ENCODE measurements at regions not wholly inside any gene's neighbourhood (a gene's known extent, or its start where the extent isn't known, plus 50 kb on each side); places are given as distances from the start of the nearest gene placed in this dataset.

DNA sequence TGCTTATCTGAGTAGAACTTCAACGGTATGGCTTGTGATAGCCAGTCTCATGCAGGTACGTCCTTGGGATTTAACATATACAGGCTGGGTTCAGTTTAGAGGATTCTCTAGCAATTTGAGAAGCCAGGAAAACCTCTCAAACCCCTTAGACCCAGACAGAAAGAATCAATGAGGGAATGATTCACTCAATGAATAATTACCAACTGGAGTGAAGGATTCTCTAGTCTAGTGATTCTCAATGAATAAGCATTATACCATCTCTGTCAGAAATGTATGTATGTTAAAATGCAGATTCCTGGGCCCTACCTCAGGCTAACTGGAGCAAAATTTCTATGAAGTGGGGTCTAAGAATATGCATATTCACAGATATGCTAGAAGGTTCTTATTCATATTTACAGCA, 54.5 kb upstream of the APP start:
- CTCF ChIA-PET: no interaction called here
- H3K27ac ChIP-seq (ENCODE audit: low read depth, low read length): no peak overlapping the region
- H3K4me1 ChIP-seq (ENCODE audit: control insufficient read depth in 1 of 2, insufficient read depth in 2 of 2, low read length in 2 of 2): no peaks in the 10 kb centered on the region
- intact Hi-C loops (cut with micrococcal nuclease): no loop called here
- H2AFZ ChIP-seq (ENCODE audit: low read depth, low read length, poor library complexity, severe bottlenecking): no peak overlapping the region
- TF ChIP-seq RAD21 (IDR thresholded peaks at IDR 0.05; ENCODE audit: low read depth): no peak
- no peak for TF ChIP-seq ELF1 (IDR thresholded peaks at IDR 0.05; ENCODE audit: borderline replicate concordance, low read depth)
- no peak for TF ChIP-seq SRF (IDR thresholded peaks at IDR 0.05; ENCODE audit: low read depth)
- TF ChIP-seq EGR1 (IDR thresholded peaks at IDR 0.05; ENCODE audit: low read depth): no peak
- TF ChIP-seq, protein P1, sequence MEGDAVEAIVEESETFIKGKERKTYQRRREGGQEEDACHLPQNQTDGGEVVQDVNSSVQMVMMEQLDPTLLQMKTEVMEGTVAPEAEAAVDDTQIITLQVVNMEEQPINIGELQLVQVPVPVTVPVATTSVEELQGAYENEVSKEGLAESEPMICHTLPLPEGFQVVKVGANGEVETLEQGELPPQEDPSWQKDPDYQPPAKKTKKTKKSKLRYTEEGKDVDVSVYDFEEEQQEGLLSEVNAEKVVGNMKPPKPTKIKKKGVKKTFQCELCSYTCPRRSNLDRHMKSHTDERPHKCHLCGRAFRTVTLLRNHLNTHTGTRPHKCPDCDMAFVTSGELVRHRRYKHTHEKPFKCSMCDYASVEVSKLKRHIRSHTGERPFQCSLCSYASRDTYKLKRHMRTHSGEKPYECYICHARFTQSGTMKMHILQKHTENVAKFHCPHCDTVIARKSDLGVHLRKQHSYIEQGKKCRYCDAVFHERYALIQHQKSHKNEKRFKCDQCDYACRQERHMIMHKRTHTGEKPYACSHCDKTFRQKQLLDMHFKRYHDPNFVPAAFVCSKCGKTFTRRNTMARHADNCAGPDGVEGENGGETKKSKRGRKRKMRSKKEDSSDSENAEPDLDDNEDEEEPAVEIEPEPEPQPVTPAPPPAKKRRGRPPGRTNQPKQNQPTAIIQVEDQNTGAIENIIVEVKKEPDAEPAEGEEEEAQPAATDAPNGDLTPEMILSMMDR (IDR thresholded peaks at IDR 0.05 in 2 of 3, conservative IDR thresholded peaks at IDR 0.05 in 1 of 3; ENCODE audit: borderline replicate concordance in 1 of 3, insufficient read depth in 1 of 3, low read depth in 2 of 3, low read length in 2 of 3): no peak
- no peak for TF ChIP-seq SP1 (IDR thresholded peaks at IDR 0.05; ENCODE audit: low read depth)
- TF ChIP-seq TCF7L2 (IDR thresholded peaks at IDR 0.05; ENCODE audit: borderline replicate concordance, extremely low read depth, insufficient read depth, insufficient read length): no peak
- TF ChIP-seq POLR2A (IDR thresholded peaks at IDR 0.05; ENCODE audit: borderline replicate concordance, extremely low read depth, insufficient read depth, insufficient read length): no peak
- TF ChIP-seq SIN3A (IDR thresholded peaks at IDR 0.05; ENCODE audit: low read depth): no peak
- no peak for TF ChIP-seq EZH2phosphoT487 (IDR thresholded peaks at IDR 0.05; ENCODE audit: borderline replicate concordance)
- TF ChIP-seq, protein P2, sequence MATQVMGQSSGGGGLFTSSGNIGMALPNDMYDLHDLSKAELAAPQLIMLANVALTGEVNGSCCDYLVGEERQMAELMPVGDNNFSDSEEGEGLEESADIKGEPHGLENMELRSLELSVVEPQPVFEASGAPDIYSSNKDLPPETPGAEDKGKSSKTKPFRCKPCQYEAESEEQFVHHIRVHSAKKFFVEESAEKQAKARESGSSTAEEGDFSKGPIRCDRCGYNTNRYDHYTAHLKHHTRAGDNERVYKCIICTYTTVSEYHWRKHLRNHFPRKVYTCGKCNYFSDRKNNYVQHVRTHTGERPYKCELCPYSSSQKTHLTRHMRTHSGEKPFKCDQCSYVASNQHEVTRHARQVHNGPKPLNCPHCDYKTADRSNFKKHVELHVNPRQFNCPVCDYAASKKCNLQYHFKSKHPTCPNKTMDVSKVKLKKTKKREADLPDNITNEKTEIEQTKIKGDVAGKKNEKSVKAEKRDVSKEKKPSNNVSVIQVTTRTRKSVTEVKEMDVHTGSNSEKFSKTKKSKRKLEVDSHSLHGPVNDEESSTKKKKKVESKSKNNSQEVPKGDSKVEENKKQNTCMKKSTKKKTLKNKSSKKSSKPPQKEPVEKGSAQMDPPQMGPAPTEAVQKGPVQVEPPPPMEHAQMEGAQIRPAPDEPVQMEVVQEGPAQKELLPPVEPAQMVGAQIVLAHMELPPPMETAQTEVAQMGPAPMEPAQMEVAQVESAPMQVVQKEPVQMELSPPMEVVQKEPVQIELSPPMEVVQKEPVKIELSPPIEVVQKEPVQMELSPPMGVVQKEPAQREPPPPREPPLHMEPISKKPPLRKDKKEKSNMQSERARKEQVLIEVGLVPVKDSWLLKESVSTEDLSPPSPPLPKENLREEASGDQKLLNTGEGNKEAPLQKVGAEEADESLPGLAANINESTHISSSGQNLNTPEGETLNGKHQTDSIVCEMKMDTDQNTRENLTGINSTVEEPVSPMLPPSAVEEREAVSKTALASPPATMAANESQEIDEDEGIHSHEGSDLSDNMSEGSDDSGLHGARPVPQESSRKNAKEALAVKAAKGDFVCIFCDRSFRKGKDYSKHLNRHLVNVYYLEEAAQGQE (IDR thresholded peaks at IDR 0.05; ENCODE audit: low read depth): no peak
- TF ChIP-seq, protein P3, sequence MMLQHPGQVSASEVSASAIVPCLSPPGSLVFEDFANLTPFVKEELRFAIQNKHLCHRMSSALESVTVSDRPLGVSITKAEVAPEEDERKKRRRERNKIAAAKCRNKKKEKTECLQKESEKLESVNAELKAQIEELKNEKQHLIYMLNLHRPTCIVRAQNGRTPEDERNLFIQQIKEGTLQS (IDR thresholded peaks at IDR 0.05): no peak
- TF ChIP-seq POLR2AphosphoS5 (IDR thresholded peaks at IDR 0.05; ENCODE audit: low read depth, low read length): no peak
- no peak for TF ChIP-seq CEBPB (IDR thresholded peaks at IDR 0.05; ENCODE audit: low read depth)
- TF ChIP-seq, protein P4, sequence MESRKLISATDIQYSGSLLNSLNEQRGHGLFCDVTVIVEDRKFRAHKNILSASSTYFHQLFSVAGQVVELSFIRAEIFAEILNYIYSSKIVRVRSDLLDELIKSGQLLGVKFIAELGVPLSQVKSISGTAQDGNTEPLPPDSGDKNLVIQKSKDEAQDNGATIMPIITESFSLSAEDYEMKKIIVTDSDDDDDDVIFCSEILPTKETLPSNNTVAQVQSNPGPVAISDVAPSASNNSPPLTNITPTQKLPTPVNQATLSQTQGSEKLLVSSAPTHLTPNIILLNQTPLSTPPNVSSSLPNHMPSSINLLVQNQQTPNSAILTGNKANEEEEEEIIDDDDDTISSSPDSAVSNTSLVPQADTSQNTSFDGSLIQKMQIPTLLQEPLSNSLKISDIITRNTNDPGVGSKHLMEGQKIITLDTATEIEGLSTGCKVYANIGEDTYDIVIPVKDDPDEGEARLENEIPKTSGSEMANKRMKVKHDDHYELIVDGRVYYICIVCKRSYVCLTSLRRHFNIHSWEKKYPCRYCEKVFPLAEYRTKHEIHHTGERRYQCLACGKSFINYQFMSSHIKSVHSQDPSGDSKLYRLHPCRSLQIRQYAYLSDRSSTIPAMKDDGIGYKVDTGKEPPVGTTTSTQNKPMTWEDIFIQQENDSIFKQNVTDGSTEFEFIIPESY (IDR thresholded peaks at IDR 0.05; ENCODE audit: extremely low read depth, insufficient replicate concordance, low read length): no peak
- TF ChIP-seq, protein P5, sequence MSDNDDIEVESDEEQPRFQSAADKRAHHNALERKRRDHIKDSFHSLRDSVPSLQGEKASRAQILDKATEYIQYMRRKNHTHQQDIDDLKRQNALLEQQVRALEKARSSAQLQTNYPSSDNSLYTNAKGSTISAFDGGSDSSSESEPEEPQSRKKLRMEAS (IDR thresholded peaks at IDR 0.05): no peak
- TF ChIP-seq CBX3 (IDR thresholded peaks at IDR 0.05; ENCODE audit: low read depth): no peak
- no peak for TF ChIP-seq ZFX (IDR thresholded peaks at IDR 0.05)
- TF ChIP-seq JUND (IDR thresholded peaks at IDR 0.05): no peak
- no peaks in the 10 kb centered on the region for H3K9me2 ChIP-seq (ENCODE audit: insufficient read depth)
- DNase-seq (ENCODE audit: low read depth, low spot score): no peak
- no peak for ATAC-seq
- H3K36me3 ChIP-seq (ENCODE audit: control insufficient read depth in 1 of 2, insufficient read depth in 2 of 2, low read length in 2 of 2): no peaks in the 10 kb centered on the region
- H3K4me2 ChIP-seq (ENCODE audit: low read length): no peak overlapping the region
- BruUV-seq (replicated peaks): no TSS peak
- no peaks in the 10 kb centered on the region for H3K27me3 ChIP-seq (ENCODE audit: insufficient read depth, low read length)
- H3K9me3 ChIP-seq (ENCODE audit: control insufficient read depth in 1 of 2, insufficient read depth in 1 of 2, low read depth in 1 of 2, low read length in 2 of 2): no peaks in the 10 kb centered on the region
- RAD21 ChIA-PET (ENCODE audit: low non-redundant PET in 1 of 2, low total read pairs in 2 of 2, uncharacterized antibody in 2 of 2, unreplicated experiment in 2 of 2): no interaction called here
- H3K79me2 ChIP-seq (ENCODE audit: insufficient read depth, low read length): no peaks in the 10 kb centered on the region
- POLR2A ChIA-PET: no interaction called here
- no peak overlapping the region for H3K4me3 ChIP-seq (replicated peaks in 1 of 2; ENCODE audit: low read depth in 1 of 2, low read length in 2 of 2)
- H3K9ac ChIP-seq (ENCODE audit: low read length): no peak overlapping the region
- no peaks in the 10 kb centered on the region for H4K20me1 ChIP-seq (ENCODE audit: insufficient read depth)

Measured in HCT116 (cell line).